KMS-11 (cell line): ENCODE measurements at regions not wholly inside any gene's neighbourhood (a gene's known extent, or its start where the extent isn't known, plus 50 kb on each side); places are given as distances from the start of the nearest gene placed in this dataset.
"Not testable (repeated sequence)": the region's sequence is repeated elsewhere in the genome, so short reads cannot be mapped to it uniquely, and the experiment has no call there.

Source experiments
- H2AFZ ChIP-seq: fragments of 200-600 bp; sonication (generic); 2 replicates; pipeline ENCODE4 v1.6.1; 2016; ENCODE audit warnings: antibody characterized with exemption, mixed run types, low read depth
- H3K27ac ChIP-seq: fragments of 200-600 bp; sonication (generic); 2 replicates; pipeline ENCODE4 v1.6.1; 2016; ENCODE audit warnings: mild to moderate bottlenecking, mixed run types
- H3K27me3 ChIP-seq: fragments of 200-600 bp; sonication (generic); 2 replicates; pipeline ENCODE4 v1.6.1; 2017; ENCODE audit warnings: mild to moderate bottlenecking, low read depth, mixed run types, moderate library complexity; ENCODE audit not compliant: insufficient read depth
- H3K36me3 ChIP-seq: fragments of 200-600 bp; sonication (generic); 2 replicates; pipeline ENCODE4 v1.6.1; 2017; ENCODE audit warnings: mild to moderate bottlenecking, mixed run types; ENCODE audit not compliant: insufficient read depth
- H3K4me1 ChIP-seq: fragments of 200-600 bp; sonication (generic); 2 replicates; pipeline ENCODE4 v1.6.1; 2016; ENCODE audit warnings: mild to moderate bottlenecking, low read depth, mixed run types; ENCODE audit not compliant: poor library complexity, severe bottlenecking
- H3K4me2 ChIP-seq: fragments of 200-600 bp; sonication (generic); 2 replicates; pipeline ENCODE4 v1.7.0; 2016; ENCODE audit warnings: mild to moderate bottlenecking, mixed run types
- H3K4me3 ChIP-seq: fragments of 200-600 bp; sonication (generic); IDR thresholded peaks from 2 replicates; pipeline ENCODE4 v1.6.1; 2017; ENCODE audit warnings: low read depth, low read length, mixed read lengths; ENCODE audit not compliant: insufficient read depth
- H3K79me2 ChIP-seq: fragments of 200-600 bp; sonication (generic); 2 replicates; pipeline ENCODE4 v1.6.1; 2016; ENCODE audit warnings: low read depth, mixed run types; ENCODE audit not compliant: insufficient read depth
- H3K9ac ChIP-seq: fragments of 200-600 bp; sonication (generic); 2 replicates; pipeline ENCODE4 v1.6.1; 2016; ENCODE audit warnings: mild to moderate bottlenecking, mixed run types
- H4K20me1 ChIP-seq: fragments of 200-600 bp; sonication (generic); 2 replicates; pipeline ENCODE4 v1.6.1; 2016; ENCODE audit warnings: mild to moderate bottlenecking, mixed run types; ENCODE audit not compliant: insufficient read depth
- CTCF ChIP-seq: fragments of 200-600 bp; sonication (generic); conservative IDR thresholded peaks from 2 replicates; pipeline ENCODE4 v1.6.1; 2017; ENCODE audit warnings: low read depth, mild to moderate bottlenecking, antibody characterized with exemption, low read length, moderate library complexity, mixed read lengths

- H3K4me3 ChIP-seq: no peak overlapping the region
- no peaks in the 10 kb centered on the region for H4K20me1 ChIP-seq
- H3K27me3 ChIP-seq: no peaks in the 10 kb centered on the region
- no peak overlapping the region for H3K27ac ChIP-seq
- peaks cover 10% of the 10 kb centered on the region for H3K4me1 ChIP-seq
- no peak for TF ChIP-seq CTCF
- no peaks in the 10 kb centered on the region for H3K36me3 ChIP-seq
- no peak overlapping the region for H2AFZ ChIP-seq
- H3K4me2 ChIP-seq: no peak overlapping the region
- H3K79me2 ChIP-seq: no peaks in the 10 kb centered on the region
- H3K9ac ChIP-seq: no peak overlapping the region
Observed at GRCh38 chr4:75285837-75286236, 228.4 kb downstream of the RCHY1 start.

- no peak overlapping the region for H2AFZ ChIP-seq
- no peaks in the 10 kb centered on the region for H3K27me3 ChIP-seq
- H4K20me1 ChIP-seq: no peaks in the 10 kb centered on the region
- no peak overlapping the region for H3K4me2 ChIP-seq
- peaks cover under 1% of the 10 kb centered on the region for H3K4me1 ChIP-seq
- TF ChIP-seq CTCF: no peak
- no peak overlapping the region for H3K9ac ChIP-seq
- no peak overlapping the region for H3K27ac ChIP-seq
- H3K79me2 ChIP-seq: no peaks in the 10 kb centered on the region
- no peaks in the 10 kb centered on the region for H3K36me3 ChIP-seq
- no peak overlapping the region for H3K4me3 ChIP-seq
Observed at GRCh38 chr4:75284831-75285230, 229.4 kb downstream of the RCHY1 start.

DNA sequence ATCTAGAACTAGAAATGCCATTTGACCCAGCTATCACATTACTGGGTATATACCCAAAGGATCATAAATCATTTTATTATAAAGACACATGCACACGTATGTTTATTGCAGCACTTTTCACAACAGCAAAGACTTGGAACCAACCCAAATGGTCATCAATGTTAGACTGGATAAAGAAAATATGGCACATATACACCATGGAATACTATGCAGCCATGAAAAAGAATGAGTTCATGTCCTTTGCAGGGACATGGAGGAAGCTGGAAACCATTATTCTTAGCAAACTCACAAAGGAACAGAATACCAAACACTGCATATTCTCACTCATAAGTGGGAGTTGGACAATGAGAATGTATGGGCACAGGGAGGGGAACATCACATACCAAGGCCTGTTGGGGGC, 233.7 kb downstream of the RCHY1 start:
- H3K27me3 ChIP-seq, H3K27ac ChIP-seq, H4K20me1 ChIP-seq, H3K79me2 ChIP-seq, H3K36me3 ChIP-seq, H3K4me1 ChIP-seq, H3K9ac ChIP-seq, H3K4me3 ChIP-seq, H3K4me2 ChIP-seq, H2AFZ ChIP-seq: not testable (repeated sequence)

DNA sequence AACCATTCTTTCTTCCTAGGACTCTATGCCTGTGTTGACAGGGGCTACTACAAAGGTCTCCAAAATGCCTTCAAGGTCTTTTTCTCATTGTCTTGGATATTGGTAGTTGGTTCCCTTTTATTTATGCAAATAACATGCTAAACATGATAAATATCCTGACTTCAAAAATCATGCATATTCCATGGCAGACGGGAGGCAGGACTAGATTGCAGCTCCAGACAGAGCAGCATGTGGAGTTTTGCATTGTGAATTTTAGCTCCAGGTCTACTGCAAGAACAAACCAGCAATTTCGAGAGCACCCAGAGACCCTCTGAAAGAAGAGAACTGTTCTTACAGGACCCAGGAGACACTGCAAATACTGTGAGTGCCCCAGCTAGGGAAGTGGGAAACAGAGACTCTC, 254.9 kb downstream of the RCHY1 start:
- no peak overlapping the region for H3K4me3 ChIP-seq
- no peak overlapping the region for H2AFZ ChIP-seq
- no peak overlapping the region for H3K27ac ChIP-seq
- no peaks in the 10 kb centered on the region for H3K4me1 ChIP-seq
- H3K36me3 ChIP-seq: no peaks in the 10 kb centered on the region
- H3K79me2 ChIP-seq: no peaks in the 10 kb centered on the region
- H4K20me1 ChIP-seq: no peaks in the 10 kb centered on the region
- TF ChIP-seq CTCF: no peak
- no peaks in the 10 kb centered on the region for H3K27me3 ChIP-seq
- H3K4me2 ChIP-seq: no peak overlapping the region
- H3K9ac ChIP-seq: no peak overlapping the region

- Histone ChIP-seq H3K27ac (no peak overlapping the region), H3K79me2 (no peaks in the 10 kb centered on the region), H2AFZ (no peak overlapping the region), H3K27me3 (no peaks in the 10 kb centered on the region), H3K4me3 (no peak overlapping the region), H3K4me1 (no peaks in the 10 kb centered on the region), H4K20me1 (no peaks in the 10 kb centered on the region), H3K36me3 (no peaks in the 10 kb centered on the region), H3K4me2 (no peak overlapping the region), H3K9ac (no peak overlapping the region)
- TF ChIP-seq CTCF: no peak
Observed at GRCh38 chr4:75255261-75255660, 258.9 kb downstream of the RCHY1 start.
